H9 (cell line): ENCODE measurements at regions not wholly inside any gene's neighbourhood (a gene's known extent, or its start where the extent isn't known, plus 50 kb on each side); places are given as distances from the start of the nearest gene placed in this dataset.

Experiments used
- DNase-seq: peaks from one replicate; pipeline ENCODE4 v3.0.0-alpha.2; 2017
- H2AFZ ChIP-seq: one replicate; pipeline ENCODE4 v1.6.1; 2013; ENCODE audit warnings: mild to moderate bottlenecking, low read length, control low read depth, moderate library complexity
- H2AK5ac ChIP-seq: 2 replicates; pipeline ENCODE4 v1.6.1; 2013; ENCODE audit warnings: low read length, control low read depth, mixed read lengths; ENCODE audit not compliant: insufficient read length
- H2BK120ac ChIP-seq: one replicate; pipeline ENCODE4 v1.6.1; 2013; ENCODE audit warnings: low read depth, mild to moderate bottlenecking, low read length, control low read depth, inconsistent platforms; ENCODE audit not compliant: poor library complexity, severe bottlenecking
- H2BK12ac ChIP-seq: 2 replicates; pipeline ENCODE4 v1.6.1; 2013; ENCODE audit warnings: low read length, control low read depth, mixed read lengths, low read depth; ENCODE audit not compliant: insufficient read length
- H2BK15ac ChIP-seq: 2 replicates; pipeline ENCODE4 v1.6.1; 2013; ENCODE audit warnings: low read depth, low read length, control low read depth
- H2BK20ac ChIP-seq: one replicate; pipeline ENCODE4 v1.6.1; 2013; ENCODE audit warnings: low read depth, mild to moderate bottlenecking, low read length, control low read depth, inconsistent platforms; ENCODE audit not compliant: poor library complexity, severe bottlenecking
- H2BK5ac ChIP-seq: 2 replicates; pipeline ENCODE4 v1.6.1; 2013; ENCODE audit warnings: low read length, control low read depth, mixed read lengths; ENCODE audit not compliant: insufficient read length
- H3K14ac ChIP-seq: 2 replicates; pipeline ENCODE4 v1.6.1; 2013; ENCODE audit warnings: low read length, control low read depth; ENCODE audit not compliant: insufficient read depth
- H3K18ac ChIP-seq: 2 replicates; pipeline ENCODE4 v1.6.1; 2013; ENCODE audit warnings: low read depth, mild to moderate bottlenecking, mixed read lengths, low read length, control low read depth; ENCODE audit not compliant: insufficient read length
- H3K23ac ChIP-seq: 2 replicates; pipeline ENCODE4 v1.6.1; 2013; ENCODE audit warnings: low read length, control low read depth, mixed read lengths, low read depth; ENCODE audit not compliant: insufficient read length
- H3K23me2 ChIP-seq: 2 replicates; pipeline ENCODE4 v1.6.1; 2013; ENCODE audit warnings: low read depth, mild to moderate bottlenecking, mixed read lengths, low read length, control low read depth; ENCODE audit not compliant: insufficient read length, poor library complexity, severe bottlenecking
- H3K27ac ChIP-seq: 2 replicates; pipeline ENCODE4 v1.5.1; 2013; ENCODE audit warnings: low read length, control low read depth, mixed read lengths, low read depth; ENCODE audit not compliant: insufficient read length
- H3K27me3 ChIP-seq: 2 replicates; pipeline ENCODE4 v1.6.1; 2013; ENCODE audit warnings: low read length, control low read depth, inconsistent platforms; ENCODE audit not compliant: insufficient read depth
- H3K4ac ChIP-seq: 2 replicates; pipeline ENCODE4 v1.6.1; 2013; ENCODE audit warnings: low read depth, mild to moderate bottlenecking, control low read depth, inconsistent platforms, low read length, moderate library complexity
- H3K4me1 ChIP-seq: 2 replicates; pipeline ENCODE4 v1.6.1; 2013; ENCODE audit warnings: low read length, control low read depth, inconsistent platforms; ENCODE audit not compliant: insufficient read depth
- H3K4me2 ChIP-seq: 2 replicates; pipeline ENCODE4 v1.6.1; 2013; ENCODE audit warnings: low read length, control low read depth, mixed read lengths; ENCODE audit not compliant: insufficient read length, insufficient read depth
- H3K56ac ChIP-seq: 2 replicates; pipeline ENCODE4 v1.6.1; 2013; ENCODE audit warnings: low read depth, mild to moderate bottlenecking, mixed read lengths, low read length, control low read depth; ENCODE audit not compliant: insufficient read length
- H3K79me1 ChIP-seq: 2 replicates; pipeline ENCODE4 v1.6.1; 2013; ENCODE audit warnings: low read depth, mild to moderate bottlenecking, moderate library complexity, low read length, control low read depth, inconsistent platforms; ENCODE audit not compliant: insufficient read depth, poor library complexity, severe bottlenecking
- H3K79me2 ChIP-seq: 2 replicates; pipeline ENCODE4 v1.6.1; 2013; ENCODE audit warnings: low read length, control low read depth, inconsistent platforms; ENCODE audit not compliant: insufficient read depth
- H3K9ac ChIP-seq: 2 replicates; pipeline ENCODE4 v1.6.1; 2013; ENCODE audit warnings: low read length, control low read depth, mixed read lengths; ENCODE audit not compliant: insufficient read length; ENCODE audit errors: extremely low read depth
- H3K9me3 ChIP-seq: one replicate; pipeline ENCODE4 v1.6.1; 2013; ENCODE audit warnings: low read depth, low read length, inconsistent platforms; ENCODE audit not compliant: control insufficient read depth
- H3T11ph ChIP-seq: one replicate; pipeline ENCODE4 v1.6.1; 2013; ENCODE audit warnings: mild to moderate bottlenecking, low read length, control low read depth, inconsistent platforms
- H4K20me1 ChIP-seq: one replicate; pipeline ENCODE4 v1.6.1; 2013; ENCODE audit not compliant: control insufficient read depth, insufficient read length, insufficient read depth
- H4K5ac ChIP-seq: 2 replicates; pipeline ENCODE4 v1.6.1; 2013; ENCODE audit warnings: low read depth, mild to moderate bottlenecking, mixed read lengths, low read length, control low read depth; ENCODE audit not compliant: insufficient read length
- H4K8ac ChIP-seq: replicated peaks from 2 replicates; pipeline ENCODE4 v1.6.1; 2013; ENCODE audit warnings: low read length, control low read depth, mixed read lengths, low read depth; ENCODE audit not compliant: insufficient read length
- H4K91ac ChIP-seq: 2 replicates; pipeline ENCODE4 v1.6.1; 2013; ENCODE audit warnings: low read depth, mild to moderate bottlenecking, moderate library complexity, mixed read lengths, low read length, control low read depth; ENCODE audit not compliant: insufficient read length
- H3K27ac Mint-ChIP-seq, 3 experiments: 2 replicates in 2 of 3; 3 replicates in 1 of 3; pipeline ENCODE4 v1.8.0; 2020 to 2021; ENCODE audit warnings: mixed read lengths in 3 of 3, mild to moderate bottlenecking in 1 of 3, moderate library complexity in 1 of 3
- H3K27me3 Mint-ChIP-seq: 2 replicates; pipeline ENCODE4 v1.8.0; 2021; ENCODE audit warnings: low read depth, mild to moderate bottlenecking, moderate library complexity, mixed read lengths
- H3K36me3 Mint-ChIP-seq, 3 experiments: 2 replicates in 2 of 3; 3 replicates in 1 of 3; pipeline ENCODE4 v1.8.0; 2020 to 2021; ENCODE audit warnings: low read depth in 3 of 3, mixed read lengths in 3 of 3; ENCODE audit not compliant: insufficient read depth in 1 of 3
- H3K4me1 Mint-ChIP-seq, 2 experiments: 2 replicates each; pipeline ENCODE4 v1.8.0; 2020; ENCODE audit warnings: mixed read lengths in 2 of 2
- H3K4me3 Mint-ChIP-seq, 2 experiments: 2 replicates in 1 of 2; 3 replicates in 1 of 2; pipeline ENCODE4 v1.8.0; 2020 to 2021; ENCODE audit warnings: mild to moderate bottlenecking in 2 of 2, mixed read lengths in 2 of 2, moderate library complexity in 1 of 2
- H3K9me3 Mint-ChIP-seq, 2 experiments: 2 replicates in 1 of 2; 3 replicates in 1 of 2; pipeline ENCODE4 v1.8.0; 2020; ENCODE audit warnings: mild to moderate bottlenecking in 2 of 2, mixed read lengths in 2 of 2, moderate library complexity in 1 of 2
- WGBS: extraction: QIAGEN DNeasy Blood & Tissue Kit; methylation state at CpG from one replicate; pipeline ENCODE4 v1.1.7; 2013; ENCODE audit warnings: missing lambda C conversion rate, low lambda C conversion rate, mixed read lengths; ENCODE audit not compliant: insufficient read length; ENCODE audit errors: extremely low coverage; 5-methylcytosine and 5-hydroxymethylcytosine counted together
- TF ChIP-seq, protein P1 (sequence below): fragments of 200-600 bp; sonication (generic); conservative IDR thresholded peaks from 3 replicates; pipeline ENCODE4 v1.8.0; 2021; ENCODE audit warnings: antibody characterized with exemption, mild to moderate bottlenecking

DNA sequence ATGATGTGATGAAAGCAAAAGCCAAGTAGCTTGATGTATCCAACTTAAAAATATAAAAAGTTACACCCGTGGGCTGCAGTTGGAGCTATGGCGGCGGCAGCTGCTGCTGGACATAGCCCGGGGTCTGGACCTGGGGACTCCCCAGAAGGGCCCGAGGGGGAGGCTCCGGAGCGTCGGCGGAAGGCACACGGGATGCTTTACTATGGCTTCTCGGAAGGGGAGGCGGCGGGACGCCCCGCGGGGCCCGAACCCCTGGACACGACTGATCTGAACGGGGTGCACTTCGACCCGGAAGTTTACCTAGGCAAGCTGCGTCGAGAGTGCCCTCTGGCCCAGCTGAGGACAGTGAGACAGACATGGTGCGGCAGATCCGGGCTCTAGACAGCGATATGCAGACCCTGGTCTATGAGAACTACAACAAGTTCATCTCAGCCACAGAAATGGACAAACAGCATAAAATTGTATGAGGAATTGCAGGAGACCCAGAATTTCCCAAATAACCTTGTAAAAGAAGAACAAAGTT lies 109.5 kb upstream of the EEF2KMT start:
- Mint-ChIP-seq H3K9me3 (peaks cover 13 to 17% of the 10 kb centered on the region in 2 experiments), H3K27me3 (peaks cover 39% of the 10 kb centered on the region), H3K27ac (no peak overlapping the region), H3K4me1 (peaks cover 12% of the 10 kb centered on the region in 2 experiments), H3K36me3 (peaks cover 7 to 11% (median 7%) of the 10 kb centered on the region in 3 experiments; a peak in 4 of 7 replicates), H3K4me3 (no peak overlapping the region)
- no peaks in the 10 kb centered on the region; the same call in 1 of the 2 replicates for H3K27me3 ChIP-seq
- no peak overlapping the region for H3K56ac ChIP-seq
- no CpG with 5 or more reads among the region's 26 CpGs for WGBS
- H4K91ac ChIP-seq, result no peak overlapping the region
- H3K23me2 ChIP-seq, result no peaks in the 10 kb centered on the region
- no peak overlapping the region for H2BK120ac ChIP-seq
- no peaks in the 10 kb centered on the region for H3K79me2 ChIP-seq
- no peak overlapping the region for H3K9ac ChIP-seq
- no peak overlapping the region for H4K8ac ChIP-seq
- no peak overlapping the region for H2AK5ac ChIP-seq
- no peaks in the 10 kb centered on the region for H3K4me1 ChIP-seq
- no peak overlapping the region for H2AFZ ChIP-seq
- H3K4ac ChIP-seq, result no peak overlapping the region
- no peak overlapping the region for H2BK15ac ChIP-seq
- TF ChIP-seq, protein P1, sequence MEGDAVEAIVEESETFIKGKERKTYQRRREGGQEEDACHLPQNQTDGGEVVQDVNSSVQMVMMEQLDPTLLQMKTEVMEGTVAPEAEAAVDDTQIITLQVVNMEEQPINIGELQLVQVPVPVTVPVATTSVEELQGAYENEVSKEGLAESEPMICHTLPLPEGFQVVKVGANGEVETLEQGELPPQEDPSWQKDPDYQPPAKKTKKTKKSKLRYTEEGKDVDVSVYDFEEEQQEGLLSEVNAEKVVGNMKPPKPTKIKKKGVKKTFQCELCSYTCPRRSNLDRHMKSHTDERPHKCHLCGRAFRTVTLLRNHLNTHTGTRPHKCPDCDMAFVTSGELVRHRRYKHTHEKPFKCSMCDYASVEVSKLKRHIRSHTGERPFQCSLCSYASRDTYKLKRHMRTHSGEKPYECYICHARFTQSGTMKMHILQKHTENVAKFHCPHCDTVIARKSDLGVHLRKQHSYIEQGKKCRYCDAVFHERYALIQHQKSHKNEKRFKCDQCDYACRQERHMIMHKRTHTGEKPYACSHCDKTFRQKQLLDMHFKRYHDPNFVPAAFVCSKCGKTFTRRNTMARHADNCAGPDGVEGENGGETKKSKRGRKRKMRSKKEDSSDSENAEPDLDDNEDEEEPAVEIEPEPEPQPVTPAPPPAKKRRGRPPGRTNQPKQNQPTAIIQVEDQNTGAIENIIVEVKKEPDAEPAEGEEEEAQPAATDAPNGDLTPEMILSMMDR, result no peak
- H3K79me1 ChIP-seq, result no peaks in the 10 kb centered on the region
- no peak overlapping the region for H2BK12ac ChIP-seq
- H3T11ph ChIP-seq, result no peak overlapping the region
- no peak overlapping the region for H2BK5ac ChIP-seq
- H3K27ac ChIP-seq, result no peak overlapping the region
- no peak overlapping the region for H4K5ac ChIP-seq
- no peak for DNase-seq
- H3K18ac ChIP-seq, result no peak overlapping the region
- H3K14ac ChIP-seq, result no peak overlapping the region
- H3K23ac ChIP-seq, result no peak overlapping the region
- no peaks in the 10 kb centered on the region for H4K20me1 ChIP-seq
- no peak overlapping the region for H2BK20ac ChIP-seq
- H3K9me3 ChIP-seq, result no peaks in the 10 kb centered on the region
- no peak overlapping the region for H3K4me2 ChIP-seq
